ENCODE measurements at regions not wholly inside any gene's neighbourhood (a gene's known extent, or its start where the extent isn't known, plus 50 kb on each side); places are given as distances from the start of the nearest gene placed in this dataset.

- TF ChIP-seq MYC (IDR thresholded peaks at IDR 0.05; ENCODE audit: low read depth, low read length) (no peak), CTCF (IDR thresholded peaks at IDR 0.05; ENCODE audit: low read depth, low read length) (no peak)
These were observed 438.0 kb upstream of the NXPH2 start for GRCh38 chr2:139218181-139218580.

Measured in NB4 (cell line).